SK-N-SH treated with all-trans-retinoic acid at 6 μM for 48 hours (cell line): ENCODE measurements at regions not wholly inside any gene's neighbourhood (a gene's known extent, or its start where the extent isn't known, plus 50 kb on each side); places are given as distances from the start of the nearest gene placed in this dataset.
A peak's percentile ranks its signal among the peaks of the same experiment; 100 is the strongest.

ENCODE experiments used
- ATAC-seq: fragments of 200-7000 bp; cut with Tn5 transposase; 3 replicates; pipeline ENCODE4 v1.9.1; 2020; ENCODE audit warnings: mild to moderate bottlenecking, moderate library complexity
- ARNTL ChIP-seq: fragments of 450-650 bp; formaldehyde crosslinking; IDR thresholded peaks from 2 replicates; pipeline ENCODE4 v1.5.0; 2020; ENCODE audit warnings: low read depth, mild to moderate bottlenecking, moderate library complexity, borderline replicate concordance
- CREB5 ChIP-seq: fragments of 250-450 bp; sonication (Bioruptor Pico); IDR thresholded peaks from 2 replicates; pipeline ENCODE4 v1.5.1; 2020; ENCODE audit warnings: low read depth, mild to moderate bottlenecking, moderate library complexity
- ESRRG ChIP-seq: fragments of 250-450 bp; sonication (Bioruptor Pico); IDR thresholded peaks from 2 replicates; pipeline ENCODE4 v1.6.1; 2021; ENCODE audit warnings: mild to moderate bottlenecking
- ISL1 ChIP-seq: fragments of 250-450 bp; sonication (Bioruptor Pico); IDR thresholded peaks from 2 replicates; pipeline ENCODE4 v2.1.2; 2022; ENCODE audit warnings: mild to moderate bottlenecking, moderate library complexity
- OSR1 ChIP-seq: fragments of 250-450 bp; sonication (Bioruptor Pico); IDR thresholded peaks from 2 replicates; pipeline ENCODE4 v1.8.0; 2022; ENCODE audit warnings: moderate library complexity, mild to moderate bottlenecking, inconsistent platforms
- PATZ1 ChIP-seq: fragments of 250-450 bp; sonication (Bioruptor Pico); IDR thresholded peaks from 2 replicates; pipeline ENCODE4 v1.8.0; 2020; ENCODE audit warnings: mild to moderate bottlenecking, moderate library complexity, borderline replicate concordance
- SNAI2 ChIP-seq: fragments of 250-450 bp; sonication (Bioruptor Pico); IDR thresholded peaks from 2 replicates; pipeline ENCODE4 v1.5.0; 2020; ENCODE audit warnings: mild to moderate bottlenecking, moderate library complexity
- TCF4 ChIP-seq: fragments of 250-450 bp; sonication (Bioruptor Pico); IDR thresholded peaks from 2 replicates; pipeline ENCODE4 v1.8.0; 2021; ENCODE audit warnings: mild to moderate bottlenecking, moderate library complexity, borderline replicate concordance
- TSHZ2 ChIP-seq: fragments of 250-450 bp; sonication (Bioruptor Pico); IDR thresholded peaks from 2 replicates; pipeline ENCODE4 v1.5.0; 2020; ENCODE audit warnings: mild to moderate bottlenecking, moderate library complexity
- ZC3H10 ChIP-seq: fragments of 250-450 bp; sonication (Bioruptor Pico); IDR thresholded peaks from 2 replicates; pipeline ENCODE4 v1.5.1; 2021; ENCODE audit warnings: mild to moderate bottlenecking, moderate library complexity
- ZFP3 ChIP-seq: fragments of 250-450 bp; sonication (Bioruptor Pico); IDR thresholded peaks from 2 replicates; pipeline ENCODE4 v1.5.0; 2020; ENCODE audit warnings: mild to moderate bottlenecking, moderate library complexity
- ZFP30 ChIP-seq: fragments of 450-650 bp; formaldehyde crosslinking; IDR thresholded peaks from 2 replicates; pipeline ENCODE4 v1.5.0; 2022; ENCODE audit warnings: mild to moderate bottlenecking, moderate library complexity
- ZNF565 ChIP-seq: fragments of 450-650 bp; formaldehyde crosslinking; conservative IDR thresholded peaks from 2 replicates; pipeline ENCODE4 v1.5.0; 2020; ENCODE audit warnings: low read depth, mild to moderate bottlenecking, moderate library complexity

- ATAC-seq: no peak
- TF ChIP-seq ZC3H10 (CRISPR knock-in tag): no peak
- TF ChIP-seq CREB5 (CRISPR knock-in tag): no peak
- TF ChIP-seq ESRRG: no peak
- TF ChIP-seq ISL1 (CRISPR knock-in tag): no peak
- TF ChIP-seq, all 23 proteins: peak for 0
Measured at GRCh38 chr17:73759324-73759723, 115.1 kb upstream of the SDK2 start.

- TF ChIP-seq SNAI2 (CRISPR knock-in tag): no peak
- TF ChIP-seq ZNF565 (CRISPR knock-in tag): no peak
- TF ChIP-seq ZFP30 (CRISPR knock-in tag): no peak
- no peak for TF ChIP-seq ZC3H10 (CRISPR knock-in tag)
- TF ChIP-seq ISL1 (CRISPR knock-in tag): peak; percentile 38; the same call in 1 of the 2 replicates
- no peak for TF ChIP-seq ESRRG
- TF ChIP-seq TSHZ2 (CRISPR knock-in tag): 0 out of 2 replicates have a peak, but pooled peaks have one; percentile 10
- TF ChIP-seq OSR1 (CRISPR knock-in tag): no peak
- no peak for TF ChIP-seq PATZ1 (CRISPR knock-in tag)
- ATAC-seq: no peak
Measured at GRCh38 chr17:73759734-73760438, 115.6 kb upstream of the SDK2 start.

GRCh38 chr17:73760439-73760758 lies 116.2 kb upstream of the SDK2 start:
- TF ChIP-seq ARNTL (CRISPR knock-in tag) (no peak), PATZ1 (CRISPR knock-in tag) (no peak), ZFP30 (CRISPR knock-in tag) (no peak), TSHZ2 (CRISPR knock-in tag) (no peak), ZFP3 (CRISPR knock-in tag) (no peak), OSR1 (CRISPR knock-in tag) (no peak), CREB5 (CRISPR knock-in tag) (no peak), ZNF565 (CRISPR knock-in tag) (no peak), ZC3H10 (CRISPR knock-in tag) (no peak), TCF4 (CRISPR knock-in tag) (no peak)
- no peak for ATAC-seq
